Mucosa of descending colon (tissue), 3 donors: ENCODE measurements at regions not wholly inside any gene's neighbourhood (a gene's known extent, or its start where the extent isn't known, plus 50 kb on each side); places are given as distances from the start of the nearest gene placed in this dataset.

ENCODE experiments used
- ATAC-seq: fragments of 200-7000 bp; cut with Tn5 transposase; one replicate; pipeline ENCODE4 v1.9.1; 2020; ENCODE audit warnings: mild to moderate bottlenecking, moderate library complexity
- DNase-seq, 3 donors: peaks; one replicate each; pipeline ENCODE4 v3.0.0-alpha.2; 2020
- H3K36me3 ChIP-seq: fragments of 200-600 bp; one replicate; pipeline ENCODE4 v1.8.0; 2021; ENCODE audit warnings: low read depth, mild to moderate bottlenecking
- H3K4me1 ChIP-seq: fragments of 200-600 bp; one replicate; pipeline ENCODE4 v1.8.0; 2021; ENCODE audit warnings: low read depth, mild to moderate bottlenecking
- H3K4me3 ChIP-seq: fragments of 200-600 bp; one replicate; pipeline ENCODE4 v1.8.0; 2021; ENCODE audit warnings: mild to moderate bottlenecking
- H3K9me3 ChIP-seq: fragments of 200-600 bp; one replicate; pipeline ENCODE4 v1.8.0; 2021; ENCODE audit warnings: mild to moderate bottlenecking
- intact Hi-C, 2 donors: fragments of 100-400 bp; cut with DNase I in 1 of 2; cut with micrococcal nuclease in 1 of 2; formaldehyde crosslinking; loops; one replicate each; pipeline versions ENCODE4 v1.11.0 to v1.11.1; 2022; cut with DNase I, micrococcal nuclease
- TF ChIP-seq, protein P1 (sequence below): fragments of 200-600 bp; IDR thresholded peaks from one replicate; pipeline ENCODE4 v1.8.0; 2022; ENCODE audit warnings: antibody characterized with exemption, mild to moderate bottlenecking
- donor health status: DM: no; HTN: no; CAD: no; lungs with moderate emphysema.
- donor health status: DM: no; HTN: no; CAD: no.
- donor health status: DM: no; HTN: yes; CAD: no.

- Histone ChIP-seq H3K9me3 (no peaks in the 10 kb centered on the region), H3K4me1 (no peaks in the 10 kb centered on the region), H3K4me3 (no peak overlapping the region), H3K36me3 (no peaks in the 10 kb centered on the region)
- DNase-seq (no peak), ATAC-seq (no peak)
- TF ChIP-seq, protein P1, sequence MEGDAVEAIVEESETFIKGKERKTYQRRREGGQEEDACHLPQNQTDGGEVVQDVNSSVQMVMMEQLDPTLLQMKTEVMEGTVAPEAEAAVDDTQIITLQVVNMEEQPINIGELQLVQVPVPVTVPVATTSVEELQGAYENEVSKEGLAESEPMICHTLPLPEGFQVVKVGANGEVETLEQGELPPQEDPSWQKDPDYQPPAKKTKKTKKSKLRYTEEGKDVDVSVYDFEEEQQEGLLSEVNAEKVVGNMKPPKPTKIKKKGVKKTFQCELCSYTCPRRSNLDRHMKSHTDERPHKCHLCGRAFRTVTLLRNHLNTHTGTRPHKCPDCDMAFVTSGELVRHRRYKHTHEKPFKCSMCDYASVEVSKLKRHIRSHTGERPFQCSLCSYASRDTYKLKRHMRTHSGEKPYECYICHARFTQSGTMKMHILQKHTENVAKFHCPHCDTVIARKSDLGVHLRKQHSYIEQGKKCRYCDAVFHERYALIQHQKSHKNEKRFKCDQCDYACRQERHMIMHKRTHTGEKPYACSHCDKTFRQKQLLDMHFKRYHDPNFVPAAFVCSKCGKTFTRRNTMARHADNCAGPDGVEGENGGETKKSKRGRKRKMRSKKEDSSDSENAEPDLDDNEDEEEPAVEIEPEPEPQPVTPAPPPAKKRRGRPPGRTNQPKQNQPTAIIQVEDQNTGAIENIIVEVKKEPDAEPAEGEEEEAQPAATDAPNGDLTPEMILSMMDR, result no peak
- intact Hi-C loops, result no loop called here
Measured at GRCh38 chr1:208821939-208822338, 577.8 kb upstream of the PLXNA2 start.

DNA sequence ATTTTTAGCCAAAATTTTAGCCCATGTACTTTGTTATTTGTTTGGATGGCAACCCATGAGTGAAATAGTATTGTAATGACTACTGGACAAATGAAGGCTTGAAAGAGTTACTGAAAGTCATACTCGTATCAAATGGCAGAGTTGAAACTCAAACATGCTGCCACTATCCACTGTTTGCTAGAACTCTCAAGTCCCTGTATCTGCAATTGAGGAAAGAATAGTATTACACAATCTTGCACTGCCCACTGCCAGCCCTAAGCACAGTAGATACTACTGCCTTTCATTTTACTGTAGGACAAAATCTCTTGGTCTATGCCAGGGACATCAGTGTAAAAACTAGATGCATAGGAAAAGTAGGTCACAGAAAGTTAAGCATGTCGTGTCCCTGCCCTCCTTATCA, 581.1 kb upstream of the PLXNA2 start:
- intact Hi-C loops, result no loop called here
- no peaks in the 10 kb centered on the region for H3K4me1 ChIP-seq
- ATAC-seq, result no peak
- DNase-seq, result no peak
- no peak overlapping the region for H3K4me3 ChIP-seq
- TF ChIP-seq, protein P1, result no peak
- no peaks in the 10 kb centered on the region for H3K9me3 ChIP-seq
- no peaks in the 10 kb centered on the region for H3K36me3 ChIP-seq

DNA sequence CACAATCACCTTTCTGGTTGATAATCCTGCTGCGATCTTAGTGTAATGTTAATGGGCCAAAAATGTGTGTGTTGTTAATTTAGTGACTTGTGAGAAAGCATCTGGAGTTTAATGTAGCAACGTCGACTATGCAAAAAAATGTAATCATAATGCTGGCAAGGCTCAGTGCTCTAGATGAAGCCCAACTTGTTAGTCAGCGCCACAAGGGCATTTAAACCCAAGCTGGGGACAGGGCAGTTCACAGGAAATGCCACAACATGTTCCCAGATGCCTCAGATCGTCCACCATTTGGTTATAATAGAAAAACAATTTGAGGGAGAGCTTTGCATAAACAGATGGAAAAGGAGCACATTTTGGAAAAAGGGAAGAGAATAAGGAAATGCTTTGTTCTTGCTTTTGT, 585.4 kb upstream of the PLXNA2 start:
- DNase-seq (no peak), ATAC-seq (no peak)
- H3K4me1 ChIP-seq, result no peaks in the 10 kb centered on the region
- H3K36me3 ChIP-seq, result no peaks in the 10 kb centered on the region
- TF ChIP-seq, protein P1, result no peak
- H3K4me3 ChIP-seq, result no peak overlapping the region
- intact Hi-C loops, result no loop called here
- H3K9me3 ChIP-seq, result no peaks in the 10 kb centered on the region

DNA sequence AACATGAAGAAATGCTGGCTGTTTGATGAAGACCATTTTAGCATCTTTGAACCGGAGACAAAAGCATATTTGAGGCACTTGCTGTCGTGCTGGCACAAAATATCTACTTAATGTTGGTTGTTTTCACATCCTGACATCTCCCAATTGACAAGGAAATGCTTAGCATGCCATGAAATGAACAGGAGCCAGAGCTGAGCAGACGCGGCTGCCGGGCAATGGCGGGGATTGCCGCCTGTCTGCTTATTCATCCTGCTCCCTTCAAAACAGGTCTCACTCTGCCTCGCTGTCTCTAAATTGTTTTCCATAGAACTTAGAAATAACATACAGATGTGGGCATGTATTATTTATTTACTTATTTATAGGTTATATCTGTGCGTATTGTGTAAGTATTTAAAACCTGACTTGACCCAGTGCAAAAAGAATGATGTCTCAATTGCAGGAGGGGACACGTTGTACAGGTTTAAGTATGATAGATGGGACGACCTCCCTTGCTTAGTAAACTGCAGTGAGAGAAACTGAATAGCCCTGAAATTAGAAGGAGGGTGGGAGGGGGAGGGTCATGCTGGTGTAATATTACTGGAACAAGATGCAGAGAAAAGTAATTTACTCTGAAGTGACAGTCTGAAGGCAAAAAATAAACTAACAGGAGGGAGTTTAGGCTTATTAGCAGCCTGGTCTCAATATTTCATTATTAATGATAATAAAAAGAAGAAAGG, 590.4 kb upstream of the PLXNA2 start:
- DNase-seq, result no peak
- Histone ChIP-seq H3K36me3 (no peaks in the 10 kb centered on the region), H3K9me3 (no peaks in the 10 kb centered on the region), H3K4me3 (no peak overlapping the region), H3K4me1 (no peaks in the 10 kb centered on the region)
- TF ChIP-seq, protein P1, result no peak
- no peak for ATAC-seq
- intact Hi-C loops, result no loop called here

- TF ChIP-seq, protein P1, result no peak
- DNase-seq (no peak), ATAC-seq (no peak)
- H3K36me3 ChIP-seq, result no peaks in the 10 kb centered on the region
- intact Hi-C loops, result no loop called here
- H3K4me1 ChIP-seq, result no peaks in the 10 kb centered on the region
- H3K9me3 ChIP-seq, result no peaks in the 10 kb centered on the region
- H3K4me3 ChIP-seq, result no peak overlapping the region
Measured at GRCh38 chr1:208835097-208835463, 590.9 kb upstream of the PLXNA2 start.

DNA sequence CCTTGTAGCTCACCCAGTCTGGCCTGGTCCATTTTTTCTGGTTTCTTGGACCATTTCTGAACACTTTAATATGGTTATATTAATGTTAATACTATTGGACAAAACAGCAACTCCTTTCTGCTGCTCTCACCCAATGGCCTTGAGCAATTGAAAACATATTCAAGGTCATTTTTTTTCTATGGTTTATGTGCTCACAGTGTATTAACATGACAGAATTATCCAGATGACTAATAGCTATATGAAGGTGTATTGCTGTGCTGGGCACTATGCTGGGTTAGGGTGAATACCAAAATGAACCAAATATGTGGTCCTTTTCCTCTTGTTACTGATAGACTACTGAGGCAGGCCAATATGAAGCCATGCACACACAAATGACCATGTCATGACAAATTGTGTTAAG, 591.6 kb upstream of the PLXNA2 start:
- H3K9me3 ChIP-seq, result no peaks in the 10 kb centered on the region
- no peaks in the 10 kb centered on the region for H3K4me1 ChIP-seq
- no peaks in the 10 kb centered on the region for H3K36me3 ChIP-seq
- no peak overlapping the region for H3K4me3 ChIP-seq
- DNase-seq, result no peak
- intact Hi-C loops, result no loop called here
- TF ChIP-seq, protein P1, result no peak
- no peak for ATAC-seq
